Adrenal gland (tissue), 5 donors: ENCODE measurements at regions not wholly inside any gene's neighbourhood (a gene's known extent, or its start where the extent isn't known, plus 50 kb on each side); places are given as distances from the start of the nearest gene placed in this dataset.

Experiments
- POLR2A ChIP-seq, 2 donors: fragments of 450-650 bp; IDR thresholded peaks; one replicate each; pipeline ENCODE4 v1.6.1; 2017; ENCODE audit warnings: antibody characterized with exemption in 2 of 2, mild to moderate bottlenecking in 2 of 2, moderate library complexity in 1 of 2
- TF ChIP-seq, protein P1 (sequence below), 6 experiments: fragments of 450-650 bp in 4 of 6; fragments of 200-600 bp in 2 of 6; sonication (generic) in 1 of 6; IDR thresholded peaks; 1 replicate in 5 of 6; 2 replicates in 1 of 6; pipeline versions ENCODE4 v1.5.1 to v1.8.0; 2016 to 2021; ENCODE audit warnings: antibody characterized with exemption in 6 of 6, mild to moderate bottlenecking in 2 of 6, moderate library complexity in 1 of 6
- donor health status: DM: no; HTN: no; CAD: no.

DNA sequence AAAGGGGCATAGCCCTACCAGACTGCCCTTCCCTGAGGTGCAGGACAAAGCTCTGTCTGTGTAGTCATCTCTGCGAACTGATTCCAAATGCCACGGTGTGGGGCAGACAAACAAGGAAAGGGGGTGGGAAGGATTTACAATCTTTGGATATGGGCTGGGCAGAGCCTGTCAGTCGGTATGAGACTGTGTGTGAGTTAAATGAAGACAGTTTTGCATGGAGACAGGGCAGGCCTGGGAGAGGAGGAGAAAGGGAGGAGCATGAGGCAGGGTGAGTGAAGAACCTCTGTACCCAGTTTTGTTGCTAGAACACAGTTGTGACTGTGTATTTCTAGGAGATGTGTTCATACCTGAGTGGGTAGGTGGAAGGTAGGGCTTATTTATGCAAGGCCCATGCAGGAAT is 59.4 kb upstream of the MSN start:
- TF ChIP-seq, protein P1, sequence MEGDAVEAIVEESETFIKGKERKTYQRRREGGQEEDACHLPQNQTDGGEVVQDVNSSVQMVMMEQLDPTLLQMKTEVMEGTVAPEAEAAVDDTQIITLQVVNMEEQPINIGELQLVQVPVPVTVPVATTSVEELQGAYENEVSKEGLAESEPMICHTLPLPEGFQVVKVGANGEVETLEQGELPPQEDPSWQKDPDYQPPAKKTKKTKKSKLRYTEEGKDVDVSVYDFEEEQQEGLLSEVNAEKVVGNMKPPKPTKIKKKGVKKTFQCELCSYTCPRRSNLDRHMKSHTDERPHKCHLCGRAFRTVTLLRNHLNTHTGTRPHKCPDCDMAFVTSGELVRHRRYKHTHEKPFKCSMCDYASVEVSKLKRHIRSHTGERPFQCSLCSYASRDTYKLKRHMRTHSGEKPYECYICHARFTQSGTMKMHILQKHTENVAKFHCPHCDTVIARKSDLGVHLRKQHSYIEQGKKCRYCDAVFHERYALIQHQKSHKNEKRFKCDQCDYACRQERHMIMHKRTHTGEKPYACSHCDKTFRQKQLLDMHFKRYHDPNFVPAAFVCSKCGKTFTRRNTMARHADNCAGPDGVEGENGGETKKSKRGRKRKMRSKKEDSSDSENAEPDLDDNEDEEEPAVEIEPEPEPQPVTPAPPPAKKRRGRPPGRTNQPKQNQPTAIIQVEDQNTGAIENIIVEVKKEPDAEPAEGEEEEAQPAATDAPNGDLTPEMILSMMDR (IDR thresholded peaks at IDR 0.05): no peak
- no peak for TF ChIP-seq POLR2A (IDR thresholded peaks at IDR 0.05)
